Epithelial cell of proximal tubule (primary cell): ENCODE measurements at regions not wholly inside any gene's neighbourhood (a gene's known extent, or its start where the extent isn't known, plus 50 kb on each side); places are given as distances from the start of the nearest gene placed in this dataset.

Experiments
- DNase-seq: peaks from one replicate; pipeline ENCODE4 v3.0.0-alpha.2; 2011; ENCODE audit warnings: low read depth
- H3K4me3 ChIP-seq: 2 replicates; pipeline ENCODE4 v1.5.1; 2011; ENCODE audit warnings: low read depth, mild to moderate bottlenecking, low read length
- CTCF ChIP-seq: conservative IDR thresholded peaks from 2 replicates; pipeline ENCODE4 v1.5.1; 2012; ENCODE audit warnings: low read depth, mild to moderate bottlenecking, low read length

GRCh38 chr12:76259106-76259505, 89.1 kb downstream of the BBS10 start:
- no peak for DNase-seq
- no peak overlapping the region for H3K4me3 ChIP-seq
- TF ChIP-seq CTCF, result no peak

DNA sequence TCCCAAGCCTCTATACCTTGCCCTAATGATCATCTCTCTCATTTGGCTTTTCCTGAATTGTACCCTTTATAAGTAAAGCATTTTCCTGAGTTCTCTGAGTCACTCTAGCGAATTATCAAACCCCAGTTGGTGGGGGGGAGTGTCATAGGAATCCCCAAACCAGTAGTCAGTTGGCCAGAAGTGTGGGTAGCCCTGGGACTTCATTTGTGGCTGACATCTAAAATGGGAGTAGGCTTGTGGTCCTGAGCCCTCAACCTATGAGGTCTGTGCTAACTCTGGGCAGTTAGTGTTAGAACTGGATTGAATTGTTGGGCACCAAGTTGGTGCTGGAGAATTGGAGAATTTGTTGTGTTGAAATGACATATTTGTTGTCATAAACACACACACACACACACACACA, 91.3 kb downstream of the BBS10 start:
- H3K4me3 ChIP-seq, result no peak overlapping the region
- no peak for DNase-seq
- TF ChIP-seq CTCF, result no peak

- TF ChIP-seq CTCF, result no peak
- no peak overlapping the region for H3K4me3 ChIP-seq
- no peak for DNase-seq
These were observed 91.9 kb downstream of the BBS10 start for GRCh38 chr12:76256321-76256720.

DNA sequence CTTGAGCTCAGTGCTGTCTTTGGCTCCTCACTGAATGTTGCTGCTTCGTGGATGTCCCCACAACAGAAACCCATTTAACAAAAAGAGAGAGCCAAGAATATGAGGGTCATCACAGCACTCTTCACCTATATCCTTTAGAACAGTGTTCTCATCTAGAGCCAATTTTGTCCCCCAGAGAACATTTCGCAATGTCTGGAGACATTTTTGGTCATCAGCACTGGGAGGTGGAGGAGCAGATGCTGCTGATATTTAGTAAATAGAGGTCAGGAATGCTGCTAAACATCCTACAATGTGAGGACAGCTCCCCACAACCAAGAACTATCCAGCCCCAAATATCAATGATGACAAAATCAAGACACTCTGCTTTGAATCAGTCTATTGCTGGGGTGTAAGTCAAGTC, 92.5 kb downstream of the BBS10 start:
- no peak for DNase-seq
- TF ChIP-seq CTCF, result no peak
- no peak overlapping the region for H3K4me3 ChIP-seq

GRCh38 chr12:76255281-76255680, 92.9 kb downstream of the BBS10 start:
- TF ChIP-seq CTCF, result no peak
- no peak overlapping the region for H3K4me3 ChIP-seq
- DNase-seq, result no peak

- no peak overlapping the region for H3K4me3 ChIP-seq
- no peak for TF ChIP-seq CTCF
These were observed 96.2 kb downstream of the BBS10 start for GRCh38 chr12:76252031-76252430.

GRCh38 chr12:76250256-76250655, 98.0 kb downstream of the BBS10 start:
- DNase-seq, result no peak
- no peak overlapping the region for H3K4me3 ChIP-seq
- no peak for TF ChIP-seq CTCF

More at GRCh38 chr12:76252031-76252430, 96.2 kb downstream of the BBS10 start:
- no peak for DNase-seq
